ENCODE measurements at regions not wholly inside any gene's neighbourhood (a gene's known extent, or its start where the extent isn't known, plus 50 kb on each side); places are given as distances from the start of the nearest gene placed in this dataset.

GRCh38 chr3:30354513-30354912, 251.9 kb upstream of the TGFBR2 start:
- H3K4me1 ChIP-seq (ENCODE audit: insufficient read depth, low read length): peaks cover 28% of the 10 kb centered on the region
- no peaks in the 10 kb centered on the region for H3K79me2 ChIP-seq (ENCODE audit: insufficient read depth, low read length)
- H3K36me3 ChIP-seq (ENCODE audit: insufficient read depth, low read length): no peaks in the 10 kb centered on the region
- no peaks in the 10 kb centered on the region for H3K9me3 ChIP-seq (ENCODE audit: low read depth, low read length)
- no peak overlapping the region for H3K4me2 ChIP-seq (ENCODE audit: insufficient read depth, low read length)
- H4K20me1 ChIP-seq (ENCODE audit: insufficient read depth, low read length): no peaks in the 10 kb centered on the region
- peak overlapping the region; percentile 53 for H2AFZ ChIP-seq (ENCODE audit: low read length)
- no peak overlapping the region for H3K4me3 ChIP-seq (ENCODE audit: insufficient read depth, low read length)
- no peaks in the 10 kb centered on the region for H3K27me3 ChIP-seq (ENCODE audit: insufficient read depth, low read length)
- no peak for TF ChIP-seq CTCF (IDR thresholded peaks at IDR 0.05; ENCODE audit: extremely low read depth, low read depth, low read length)
- no peak for DNase-seq (ENCODE audit: insufficient read length, low spot score, missing footprints)
- no peak overlapping the region for H3K27ac ChIP-seq (ENCODE audit: low read depth, low read length)

GRCh38 chr3:30354972-30355371, 251.4 kb upstream of the TGFBR2 start:
- H3K4me3 ChIP-seq (ENCODE audit: insufficient read depth, low read length): no peak overlapping the region
- H3K4me1 ChIP-seq (ENCODE audit: insufficient read depth, low read length): peaks cover 28% of the 10 kb centered on the region
- TF ChIP-seq CTCF (IDR thresholded peaks at IDR 0.05; ENCODE audit: extremely low read depth, low read depth, low read length): no peak
- no peaks in the 10 kb centered on the region for H3K79me2 ChIP-seq (ENCODE audit: insufficient read depth, low read length)
- H3K36me3 ChIP-seq (ENCODE audit: insufficient read depth, low read length): no peaks in the 10 kb centered on the region
- no peak overlapping the region for H3K4me2 ChIP-seq (ENCODE audit: insufficient read depth, low read length)
- no peak overlapping the region for H3K27ac ChIP-seq (ENCODE audit: low read depth, low read length)
- DNase-seq (ENCODE audit: insufficient read length, low spot score, missing footprints): no peak
- H2AFZ ChIP-seq (ENCODE audit: low read length): no peak overlapping the region
- no peaks in the 10 kb centered on the region for H3K27me3 ChIP-seq (ENCODE audit: insufficient read depth, low read length)
- H4K20me1 ChIP-seq (ENCODE audit: insufficient read depth, low read length): no peaks in the 10 kb centered on the region
- H3K9me3 ChIP-seq (ENCODE audit: low read depth, low read length): no peaks in the 10 kb centered on the region

GRCh38 chr3:30355622-30356021, 250.8 kb upstream of the TGFBR2 start:
- DNase-seq (ENCODE audit: insufficient read length, low spot score, missing footprints): no peak
- no peaks in the 10 kb centered on the region for H4K20me1 ChIP-seq (ENCODE audit: insufficient read depth, low read length)

More at GRCh38 chr3:30355622-30356021, 250.8 kb upstream of the TGFBR2 start:
- Histone ChIP-seq H3K4me3 (ENCODE audit: insufficient read depth, low read length) (no peak overlapping the region), H3K27me3 (ENCODE audit: insufficient read depth, low read length) (no peaks in the 10 kb centered on the region), H2AFZ (ENCODE audit: low read length) (no peak overlapping the region), H3K4me2 (ENCODE audit: insufficient read depth, low read length) (no peak overlapping the region), H3K27ac (ENCODE audit: low read depth, low read length) (no peak overlapping the region), H3K9me3 (ENCODE audit: low read depth, low read length) (no peaks in the 10 kb centered on the region), H3K36me3 (ENCODE audit: insufficient read depth, low read length) (no peaks in the 10 kb centered on the region), H3K4me1 (ENCODE audit: insufficient read depth, low read length) (peaks cover 28% of the 10 kb centered on the region), H3K79me2 (ENCODE audit: insufficient read depth, low read length) (no peaks in the 10 kb centered on the region)
- no peak for TF ChIP-seq CTCF (IDR thresholded peaks at IDR 0.05; ENCODE audit: extremely low read depth, low read depth, low read length)
